ENCODE measurements at regions not wholly inside any gene's neighbourhood (a gene's known extent, or its start where the extent isn't known, plus 50 kb on each side); places are given as distances from the start of the nearest gene placed in this dataset.

GRCh38 chr2:234252772-234253171 is 202.3 kb downstream of the SPP2 start:
- CTCF ChIA-PET = interaction anchor here (1.0 to 2.3 kb wide), 2 partner anchors 117 to 243 kb away, joined by 3 to 11 read pairs; no protein-coding TSS in a partner anchor
- Histone ChIP-seq H3K27me3 (ENCODE audit: control insufficient read depth in 2 of 2, insufficient read depth in 2 of 2, low read length in 2 of 2) (no peaks in the 10 kb centered on the region), H3K4me1 (ENCODE audit: control insufficient read depth, extremely low read depth, insufficient read depth, low read length) (peaks cover 29% of the 10 kb centered on the region), H2AFZ (ENCODE audit: low read depth, low read length) (no peak overlapping the region), H3K4me2 (ENCODE audit: insufficient read depth, low read length) (no peak overlapping the region), H3K9me3 (replicated peaks; ENCODE audit: control insufficient read depth, insufficient read depth, low read length) (no peaks in the 10 kb centered on the region), H3K27ac (ENCODE audit: insufficient read depth, low read depth, low read length) (no peak overlapping the region), H3K4me3 (replicated peaks in 1 of 3; ENCODE audit: insufficient read depth in 1 of 3, low read depth in 1 of 3, low read length in 3 of 3) (no peak overlapping the region), H3K9me1 (replicated peaks; ENCODE audit: control insufficient read depth, extremely low read depth, insufficient read depth, low read length) (no peaks in the 10 kb centered on the region), H3K9ac (replicated peaks; ENCODE audit: extremely low read depth, insufficient read depth, low read length) (no peak overlapping the region), H3K36me3 (ENCODE audit: control insufficient read depth in 2 of 2, extremely low read depth in 1 of 2, insufficient read depth in 2 of 2, low read length in 2 of 2) (no peaks in the 10 kb centered on the region), H3K79me2 (ENCODE audit: control insufficient read depth, insufficient read depth, low read length) (no peaks in the 10 kb centered on the region), H4K20me1 (replicated peaks; ENCODE audit: control insufficient read depth, extremely low read depth, insufficient read depth, low read length) (no peaks in the 10 kb centered on the region)
- no TSS peak for BruUV-seq (replicated peaks)
- POLR2A ChIA-PET = no interaction called here
- dilution Hi-C loops (cut with MboI; ENCODE audit: extremely low pct_ligation_motif_present, low sequenced_read_pairs) (no loop called here), intact Hi-C loops (cut with micrococcal nuclease) (loop anchor here (5.0 to 10.0 kb wide), 2 partner anchors 185 to 572 kb away; no protein-coding TSS in a partner anchor)
- TF ChIP-seq MYC (IDR thresholded peaks at IDR 0.05; ENCODE audit: low read depth, low read length) (no peak), POLR2AphosphoS5 (IDR thresholded peaks at IDR 0.05; ENCODE audit: insufficient read depth, low read depth, low read length) (no peak), JUN (IDR thresholded peaks at IDR 0.05; ENCODE audit: borderline replicate concordance, insufficient read depth, insufficient read length, low read depth) (no peak), CTCF (IDR thresholded peaks at IDR 0.05; ENCODE audit: extremely low read depth in 1 of 2, insufficient read depth in 1 of 2, low read depth in 1 of 2, low read length in 2 of 2) (no peak), EZH2 (IDR thresholded peaks at IDR 0.05; ENCODE audit: borderline replicate concordance, low read depth, low read length, severe bottlenecking) (no peak)
- FAIRE-seq (no peak), DNase-seq (ENCODE audit: low read depth, low spot score) (peak; percentile 89)
